Activated naive CD4-positive, alpha-beta T cell (primary cell): ENCODE measurements at regions not wholly inside any gene's neighbourhood (a gene's known extent, or its start where the extent isn't known, plus 50 kb on each side); places are given as distances from the start of the nearest gene placed in this dataset.

Experiments
- DNase-seq, 4 experiments: peaks; one replicate each; lab custom pipeline; 2025; lab: John Stamatoyannopoulos, UW

- DNase-seq, result no peak
Measured at GRCh38 chr2:128778843-128779242, 460.2 kb upstream of the HS6ST1 start.

- DNase-seq, result no peak
Measured at GRCh38 chr2:128779301-128780095, 460.8 kb upstream of the HS6ST1 start.

- no peak for DNase-seq
Measured at GRCh38 chr2:128780434-128781080, 461.9 kb upstream of the HS6ST1 start.

GRCh38 chr2:128781166-128781565 lies 462.5 kb upstream of the HS6ST1 start:
- DNase-seq, result no peak

- DNase-seq, result no peak
Measured at GRCh38 chr2:128781585-128782385, 463.1 kb upstream of the HS6ST1 start.

- DNase-seq, result no peak
Measured at GRCh38 chr2:128782411-128783192, 463.9 kb upstream of the HS6ST1 start.

- no peak for DNase-seq
Measured at GRCh38 chr2:128783193-128783671, 464.6 kb upstream of the HS6ST1 start.

- DNase-seq, result no peak
Measured at GRCh38 chr2:128783896-128784295, 465.2 kb upstream of the HS6ST1 start.

GRCh38 chr2:128784626-128785306 lies 466.1 kb upstream of the HS6ST1 start:
- DNase-seq, result no peak

GRCh38 chr2:128786316-128786715 lies 467.6 kb upstream of the HS6ST1 start:
- no peak for DNase-seq

- DNase-seq, result no peak
Measured at GRCh38 chr2:128786741-128787478, 468.2 kb upstream of the HS6ST1 start.

- no peak for DNase-seq
Measured at GRCh38 chr2:128787616-128788015, 468.9 kb upstream of the HS6ST1 start.

- DNase-seq, result no peak
Measured at GRCh38 chr2:128788636-128789220, 470.1 kb upstream of the HS6ST1 start.

- DNase-seq, result no peak
Measured at GRCh38 chr2:128789221-128789620, 470.6 kb upstream of the HS6ST1 start.

GRCh38 chr2:128789776-128790455 lies 471.2 kb upstream of the HS6ST1 start:
- no peak for DNase-seq

- DNase-seq, result no peak
Measured at GRCh38 chr2:128790541-128791001, 471.9 kb upstream of the HS6ST1 start.

GRCh38 chr2:128791120-128791984 lies 472.7 kb upstream of the HS6ST1 start:
- DNase-seq, result no peak

- no peak for DNase-seq
Measured at GRCh38 chr2:128791985-128792320, 473.3 kb upstream of the HS6ST1 start.
